Progenitor cell of endocrine pancreas (in vitro differentiated cells): ENCODE measurements at regions not wholly inside any gene's neighbourhood (a gene's known extent, or its start where the extent isn't known, plus 50 kb on each side); places are given as distances from the start of the nearest gene placed in this dataset.

ENCODE experiments used
- DNase-seq: peaks from one replicate; pipeline ENCODE4 v3.0.0; 2021; ENCODE audit warnings: low spot score; ENCODE audit not compliant: unreplicated experiment
- H3K27ac Mint-ChIP-seq: 2 replicates; pipeline ENCODE4 v1.8.0; 2021; ENCODE audit warnings: mild to moderate bottlenecking, moderate library complexity, mixed read lengths
- H3K27me3 Mint-ChIP-seq: 2 replicates; pipeline ENCODE4 v1.8.0; 2021; ENCODE audit warnings: mixed read lengths
- H3K36me3 Mint-ChIP-seq: 2 replicates; pipeline ENCODE4 v1.8.0; 2022; ENCODE audit warnings: mixed read lengths; ENCODE audit not compliant: insufficient read depth
- H3K4me1 Mint-ChIP-seq: 2 replicates; pipeline ENCODE4 v1.8.0; 2021; ENCODE audit warnings: low read depth, mixed read lengths
- H3K4me3 Mint-ChIP-seq: 2 replicates; pipeline ENCODE4 v1.8.0; 2021; ENCODE audit warnings: low read depth, mild to moderate bottlenecking, moderate library complexity, mixed read lengths
- H3K9me3 Mint-ChIP-seq: 2 replicates; pipeline ENCODE4 v1.8.0; 2021; ENCODE audit warnings: low read depth, mixed read lengths
- TF ChIP-seq, protein P1 (sequence below): fragments of 200-600 bp; sonication (generic); IDR thresholded peaks from one replicate; pipeline ENCODE4 v1.5.0; 2021; ENCODE audit warnings: antibody characterized with exemption, mild to moderate bottlenecking; ENCODE audit not compliant: unreplicated experiment

DNA sequence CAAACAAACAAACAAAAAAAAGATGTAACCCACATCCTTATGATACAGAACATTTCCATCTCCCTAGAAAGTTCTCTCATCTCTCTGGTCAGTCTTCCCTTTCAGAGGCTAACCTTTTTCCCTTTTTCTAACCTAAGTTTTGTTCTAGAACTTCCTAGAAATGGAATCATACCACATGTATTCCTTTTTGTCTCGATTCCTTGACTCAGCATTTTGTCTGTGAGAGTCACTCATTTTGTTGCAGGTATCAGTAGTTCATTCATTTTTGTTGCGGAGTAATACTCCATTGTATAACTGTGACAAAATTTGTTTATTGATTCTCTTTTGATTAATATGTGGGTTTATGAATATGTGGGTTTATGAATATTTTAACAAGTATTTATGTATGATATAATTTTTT is 400.0 kb upstream of the PDE4D start:
- no peaks in the 10 kb centered on the region for H3K27me3 Mint-ChIP-seq
- no peaks in the 10 kb centered on the region for H3K36me3 Mint-ChIP-seq
- H3K4me3 Mint-ChIP-seq = no peak overlapping the region
- no peaks in the 10 kb centered on the region for H3K4me1 Mint-ChIP-seq
- TF ChIP-seq, protein P1, sequence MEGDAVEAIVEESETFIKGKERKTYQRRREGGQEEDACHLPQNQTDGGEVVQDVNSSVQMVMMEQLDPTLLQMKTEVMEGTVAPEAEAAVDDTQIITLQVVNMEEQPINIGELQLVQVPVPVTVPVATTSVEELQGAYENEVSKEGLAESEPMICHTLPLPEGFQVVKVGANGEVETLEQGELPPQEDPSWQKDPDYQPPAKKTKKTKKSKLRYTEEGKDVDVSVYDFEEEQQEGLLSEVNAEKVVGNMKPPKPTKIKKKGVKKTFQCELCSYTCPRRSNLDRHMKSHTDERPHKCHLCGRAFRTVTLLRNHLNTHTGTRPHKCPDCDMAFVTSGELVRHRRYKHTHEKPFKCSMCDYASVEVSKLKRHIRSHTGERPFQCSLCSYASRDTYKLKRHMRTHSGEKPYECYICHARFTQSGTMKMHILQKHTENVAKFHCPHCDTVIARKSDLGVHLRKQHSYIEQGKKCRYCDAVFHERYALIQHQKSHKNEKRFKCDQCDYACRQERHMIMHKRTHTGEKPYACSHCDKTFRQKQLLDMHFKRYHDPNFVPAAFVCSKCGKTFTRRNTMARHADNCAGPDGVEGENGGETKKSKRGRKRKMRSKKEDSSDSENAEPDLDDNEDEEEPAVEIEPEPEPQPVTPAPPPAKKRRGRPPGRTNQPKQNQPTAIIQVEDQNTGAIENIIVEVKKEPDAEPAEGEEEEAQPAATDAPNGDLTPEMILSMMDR = no peak
- no peak for DNase-seq
- H3K9me3 Mint-ChIP-seq = no peaks in the 10 kb centered on the region
- H3K27ac Mint-ChIP-seq = no peak overlapping the region

DNA sequence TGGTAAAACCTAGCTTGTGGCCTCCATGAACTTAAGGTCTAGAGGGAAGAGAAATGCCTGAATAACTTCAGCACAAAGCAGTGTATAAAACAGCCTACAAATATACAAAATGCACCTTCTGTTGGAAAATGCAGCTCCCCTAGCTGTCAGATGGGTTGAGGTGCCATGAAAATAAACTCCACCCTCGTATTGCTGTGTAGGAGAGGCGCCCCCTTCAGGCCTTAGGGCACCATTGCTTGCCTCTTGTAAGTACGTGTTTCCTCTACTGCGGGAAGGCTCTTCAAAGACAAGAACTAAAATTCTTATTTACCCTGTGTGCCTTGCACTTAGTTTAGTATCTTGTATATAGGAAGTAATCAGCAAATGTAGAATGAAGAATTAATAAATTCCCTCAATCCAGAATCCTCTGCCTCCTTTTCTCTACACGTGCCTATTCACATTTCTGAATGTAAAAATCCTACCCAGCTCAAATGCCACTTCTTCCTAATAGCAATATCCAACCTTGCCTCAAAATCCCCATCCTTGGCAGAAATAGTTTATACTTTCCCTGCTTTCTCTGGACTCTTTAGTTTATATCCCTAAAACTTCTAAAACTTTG is 393.7 kb upstream of the PDE4D start:
- H3K9me3 Mint-ChIP-seq = no peaks in the 10 kb centered on the region
- no peak overlapping the region for H3K4me3 Mint-ChIP-seq
- DNase-seq = no peak
- no peak overlapping the region for H3K27ac Mint-ChIP-seq
- H3K27me3 Mint-ChIP-seq = no peaks in the 10 kb centered on the region
- TF ChIP-seq, protein P1 = peak; percentile 72
- H3K36me3 Mint-ChIP-seq = no peaks in the 10 kb centered on the region
- H3K4me1 Mint-ChIP-seq = peaks cover 4% of the 10 kb centered on the region

DNA sequence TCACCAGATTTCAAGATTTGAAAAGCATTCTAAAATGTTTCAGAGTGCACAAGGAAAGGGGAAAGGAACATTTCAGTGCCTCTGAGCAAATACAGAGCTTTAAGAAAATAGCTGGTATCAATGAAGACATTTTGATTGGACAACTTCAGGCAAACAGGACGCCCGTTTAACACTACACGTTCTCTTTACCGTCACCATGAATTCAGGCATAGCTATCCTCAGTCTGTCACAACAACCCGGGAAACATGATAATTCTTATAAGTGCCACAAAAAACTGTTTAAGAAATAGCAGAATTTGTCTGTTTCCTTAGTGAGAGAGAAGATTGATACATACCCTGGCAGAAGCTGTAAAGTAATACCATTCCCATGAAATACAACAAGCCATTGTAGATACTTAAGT is 392.4 kb upstream of the PDE4D start:
- DNase-seq = no peak
- Mint-ChIP-seq H3K4me3 (no peak overlapping the region), H3K27me3 (no peaks in the 10 kb centered on the region), H3K27ac (no peak overlapping the region), H3K36me3 (no peaks in the 10 kb centered on the region), H3K4me1 (peaks cover 8% of the 10 kb centered on the region), H3K9me3 (no peaks in the 10 kb centered on the region)
- TF ChIP-seq, protein P1 = no peak

DNA sequence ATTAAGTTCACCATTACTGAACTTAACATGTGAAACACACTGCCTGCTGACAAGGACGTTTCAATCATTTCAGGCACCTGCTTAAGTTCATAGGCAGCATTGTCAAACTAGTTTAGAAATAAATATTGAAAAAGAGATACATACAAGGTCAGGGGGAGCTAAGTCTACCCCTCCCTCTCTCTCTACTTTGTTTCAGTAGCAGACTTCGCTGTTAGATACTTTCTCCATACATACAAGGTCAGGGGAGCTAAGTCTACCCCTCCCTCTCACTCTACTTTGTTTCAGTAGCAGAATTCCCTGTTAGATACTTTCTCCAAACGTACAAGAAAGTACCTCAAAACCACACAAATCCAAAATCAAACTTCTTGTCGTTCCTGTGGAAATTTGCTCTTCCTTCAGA is 387.4 kb upstream of the PDE4D start:
- H3K4me1 Mint-ChIP-seq = peaks cover 14% of the 10 kb centered on the region
- no peaks in the 10 kb centered on the region for H3K36me3 Mint-ChIP-seq
- no peak for DNase-seq
- no peaks in the 10 kb centered on the region for H3K27me3 Mint-ChIP-seq
- TF ChIP-seq, protein P1 = no peak
- no peaks in the 10 kb centered on the region for H3K9me3 Mint-ChIP-seq
- no peak overlapping the region for H3K4me3 Mint-ChIP-seq
- H3K27ac Mint-ChIP-seq = no peak overlapping the region

DNA sequence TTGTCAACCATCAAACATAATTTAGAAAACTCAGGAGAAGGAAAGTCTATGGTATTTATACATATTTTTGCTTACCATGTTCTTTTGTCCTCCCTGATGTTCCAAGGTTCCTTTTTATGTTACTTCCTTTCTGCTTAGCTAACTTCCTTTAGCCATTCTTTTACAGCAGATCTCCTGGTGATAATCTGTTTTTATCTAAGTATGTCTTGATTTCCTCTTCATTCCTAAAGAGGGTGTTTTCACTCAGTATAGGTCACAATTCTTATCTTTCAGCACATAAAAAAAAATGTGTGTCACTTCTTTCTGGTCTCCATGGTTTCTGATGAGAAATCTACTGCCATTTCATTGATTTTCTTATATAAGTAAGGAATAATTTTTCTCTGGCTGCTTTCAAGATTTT is 384.4 kb upstream of the PDE4D start:
- Mint-ChIP-seq H3K4me3 (no peak overlapping the region), H3K27ac (no peak overlapping the region)

More for the DNA sequence above, 384.4 kb upstream of the PDE4D start:
- no peaks in the 10 kb centered on the region for H3K9me3 Mint-ChIP-seq
- TF ChIP-seq, protein P1 = no peak
- H3K4me1 Mint-ChIP-seq = peaks cover 10% of the 10 kb centered on the region
- DNase-seq = no peak
- H3K27me3 Mint-ChIP-seq = no peaks in the 10 kb centered on the region
- no peaks in the 10 kb centered on the region for H3K36me3 Mint-ChIP-seq
